ENCODE measurements at regions not wholly inside any gene's neighbourhood (a gene's known extent, or its start where the extent isn't known, plus 50 kb on each side); places are given as distances from the start of the nearest gene placed in this dataset.
A peak's percentile ranks its signal among the peaks of the same experiment; 100 is the strongest.

GRCh38 chr20:23249541-23249940, 101.0 kb upstream of the NXT1 start:
- no peak for DNase-seq

- DNase-seq, result no peak
Observed at GRCh38 chr20:23248461-23248882, 102.1 kb upstream of the NXT1 start.

- no peak for DNase-seq
Observed at GRCh38 chr20:23246717-23247664, 103.6 kb upstream of the NXT1 start.

GRCh38 chr20:23245553-23246181, 104.9 kb upstream of the NXT1 start:
- DNase-seq, result peak; percentile 5

GRCh38 chr20:23244916-23245552, 105.6 kb upstream of the NXT1 start:
- no peak for DNase-seq

- DNase-seq, result no peak
Observed at GRCh38 chr20:23244156-23244915, 106.3 kb upstream of the NXT1 start.

GRCh38 chr20:23243791-23244155, 106.8 kb upstream of the NXT1 start:
- no peak for DNase-seq

GRCh38 chr20:23242556-23243180, 107.9 kb upstream of the NXT1 start:
- DNase-seq, result no peak

- no peak for DNase-seq
Observed at GRCh38 chr20:23242104-23242503, 108.5 kb upstream of the NXT1 start.

GRCh38 chr20:23241416-23241815, 109.2 kb upstream of the NXT1 start:
- no peak for DNase-seq

- DNase-seq, result no peak
Observed at GRCh38 chr20:23240519-23240918, 110.1 kb upstream of the NXT1 start.

GRCh38 chr20:23237201-23237600, 113.4 kb upstream of the NXT1 start:
- DNase-seq, result no peak

GRCh38 chr20:23235173-23236027, 115.2 kb upstream of the NXT1 start:
- peak; percentile 40 for DNase-seq

GRCh38 chr20:23234311-23235078, 116.1 kb upstream of the NXT1 start:
- DNase-seq, result no peak

GRCh38 chr20:23233341-23233740, 117.2 kb upstream of the NXT1 start:
- no peak for DNase-seq

- DNase-seq, result no peak
Observed at GRCh38 chr20:23232679-23233308, 117.8 kb upstream of the NXT1 start.

GRCh38 chr20:23232219-23232581, 118.4 kb upstream of the NXT1 start:
- no peak for DNase-seq

GRCh38 chr20:23231561-23232218, 118.9 kb upstream of the NXT1 start:
- DNase-seq, result no peak

- no peak for DNase-seq
Observed at GRCh38 chr20:23230766-23231385, 119.7 kb upstream of the NXT1 start.

Data from NCI-H146 (cell line).